ENCODE measurements at regions not wholly inside any gene's neighbourhood (a gene's known extent, or its start where the extent isn't known, plus 50 kb on each side); places are given as distances from the start of the nearest gene placed in this dataset.

GRCh38 chr6:44665683-44666082 lies 278.2 kb downstream of the CDC5L start:
- no peak for DNase-seq

GRCh38 chr6:44666324-44666723 lies 278.8 kb downstream of the CDC5L start:
- DNase-seq: no peak

GRCh38 chr6:44667226-44667625 lies 279.7 kb downstream of the CDC5L start:
- DNase-seq: no peak

- DNase-seq: peak; percentile 69
Observed at GRCh38 chr6:44667668-44668390, 280.3 kb downstream of the CDC5L start.

- DNase-seq: no peak
Observed at GRCh38 chr6:44668391-44668930, 281.0 kb downstream of the CDC5L start.

- no peak for DNase-seq
Observed at GRCh38 chr6:44668976-44669934, 281.7 kb downstream of the CDC5L start.

GRCh38 chr6:44670146-44670545 lies 282.6 kb downstream of the CDC5L start:
- no peak for DNase-seq

GRCh38 chr6:44671333-44671732 lies 283.8 kb downstream of the CDC5L start:
- DNase-seq: no peak

- no peak for DNase-seq
Observed at GRCh38 chr6:44672086-44672485, 284.6 kb downstream of the CDC5L start.

- DNase-seq: no peak
Observed at GRCh38 chr6:44672841-44673240, 285.3 kb downstream of the CDC5L start.

- no peak for DNase-seq
Observed at GRCh38 chr6:44674226-44675155, 287.0 kb downstream of the CDC5L start.

GRCh38 chr6:44675449-44675848 lies 287.9 kb downstream of the CDC5L start:
- no peak for DNase-seq

GRCh38 chr6:44676246-44676790 lies 288.8 kb downstream of the CDC5L start:
- DNase-seq: no peak

GRCh38 chr6:44676826-44677433 lies 289.4 kb downstream of the CDC5L start:
- DNase-seq: no peak

GRCh38 chr6:44678252-44678935 lies 290.9 kb downstream of the CDC5L start:
- DNase-seq: no peak

- no peak for DNase-seq
Observed at GRCh38 chr6:44679438-44680201, 292.1 kb downstream of the CDC5L start.

- DNase-seq: no peak
Observed at GRCh38 chr6:44680202-44680720, 292.8 kb downstream of the CDC5L start.

GRCh38 chr6:44681761-44682160 lies 294.3 kb downstream of the CDC5L start:
- DNase-seq: no peak

- DNase-seq: no peak
Observed at GRCh38 chr6:44682280-44682679, 294.8 kb downstream of the CDC5L start.

Data from OCI-M1 (cell line).